ENCODE measurements at regions not wholly inside any gene's neighbourhood (a gene's known extent, or its start where the extent isn't known, plus 50 kb on each side); places are given as distances from the start of the nearest gene placed in this dataset.

DNA sequence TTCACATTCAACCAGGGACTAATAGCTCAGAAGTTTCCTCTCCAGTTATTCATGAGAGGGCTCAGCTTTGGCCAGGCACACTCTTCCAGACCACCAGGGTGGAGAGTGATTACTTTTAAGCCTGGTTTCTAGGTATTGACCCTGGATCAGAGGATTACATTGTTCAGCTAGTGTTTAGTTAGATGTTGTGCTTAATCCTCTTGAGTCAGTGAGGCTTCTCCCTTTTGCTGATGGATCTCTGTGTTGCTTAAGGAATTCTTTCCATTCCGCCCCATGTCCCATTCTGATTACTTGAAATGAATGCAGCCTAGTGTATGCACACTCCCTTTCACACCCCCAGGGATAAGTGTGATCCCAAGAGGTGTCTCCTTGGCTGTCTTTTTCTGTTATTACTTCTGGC is 271.7 kb upstream of the ANO5 start:
- H3K27ac ChIP-seq: no peak overlapping the region
- 95% methylated on average over 1 of the region's 1 CpG for whole genome bisulfite sequencing
- no peak overlapping the region for H3K4me3 ChIP-seq
- H3K36me3 ChIP-seq: no peaks in the 10 kb centered on the region
- intact Hi-C loops (cut with DNase I): no loop called here
- no peak for DNase-seq (ENCODE audit: low spot score)
- H3K4me1 ChIP-seq (replicated peaks): no peaks in the 10 kb centered on the region
- no peaks in the 10 kb centered on the region for H3K9me3 ChIP-seq
- no peaks in the 10 kb centered on the region for H3K27me3 ChIP-seq (replicated peaks; ENCODE audit: insufficient read depth)
- TF ChIP-seq POLR2AphosphoS5 (IDR thresholded peaks at IDR 0.05) (no peak), POLR2A (IDR thresholded peaks at IDR 0.05) (no peak)
- TF ChIP-seq, protein P1, sequence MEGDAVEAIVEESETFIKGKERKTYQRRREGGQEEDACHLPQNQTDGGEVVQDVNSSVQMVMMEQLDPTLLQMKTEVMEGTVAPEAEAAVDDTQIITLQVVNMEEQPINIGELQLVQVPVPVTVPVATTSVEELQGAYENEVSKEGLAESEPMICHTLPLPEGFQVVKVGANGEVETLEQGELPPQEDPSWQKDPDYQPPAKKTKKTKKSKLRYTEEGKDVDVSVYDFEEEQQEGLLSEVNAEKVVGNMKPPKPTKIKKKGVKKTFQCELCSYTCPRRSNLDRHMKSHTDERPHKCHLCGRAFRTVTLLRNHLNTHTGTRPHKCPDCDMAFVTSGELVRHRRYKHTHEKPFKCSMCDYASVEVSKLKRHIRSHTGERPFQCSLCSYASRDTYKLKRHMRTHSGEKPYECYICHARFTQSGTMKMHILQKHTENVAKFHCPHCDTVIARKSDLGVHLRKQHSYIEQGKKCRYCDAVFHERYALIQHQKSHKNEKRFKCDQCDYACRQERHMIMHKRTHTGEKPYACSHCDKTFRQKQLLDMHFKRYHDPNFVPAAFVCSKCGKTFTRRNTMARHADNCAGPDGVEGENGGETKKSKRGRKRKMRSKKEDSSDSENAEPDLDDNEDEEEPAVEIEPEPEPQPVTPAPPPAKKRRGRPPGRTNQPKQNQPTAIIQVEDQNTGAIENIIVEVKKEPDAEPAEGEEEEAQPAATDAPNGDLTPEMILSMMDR (IDR thresholded peaks at IDR 0.05): no peak

- Histone ChIP-seq H3K4me1 (replicated peaks) (no peaks in the 10 kb centered on the region), H3K36me3 (no peaks in the 10 kb centered on the region), H3K4me3 (no peak overlapping the region), H3K27ac (no peak overlapping the region), H3K9me3 (no peaks in the 10 kb centered on the region), H3K27me3 (replicated peaks; ENCODE audit: insufficient read depth) (no peaks in the 10 kb centered on the region)
- WGBS: 96% methylated on average over 1 of the region's 1 CpG
- TF ChIP-seq, protein P1 (IDR thresholded peaks at IDR 0.05): no peak
- TF ChIP-seq POLR2A (IDR thresholded peaks at IDR 0.05): no peak
- TF ChIP-seq POLR2AphosphoS5 (IDR thresholded peaks at IDR 0.05): no peak
- no peak for DNase-seq (ENCODE audit: low spot score)
- intact Hi-C loops (cut with DNase I): no loop called here
Observed at GRCh38 chr11:21924262-21924661, 268.6 kb upstream of the ANO5 start.

DNA sequence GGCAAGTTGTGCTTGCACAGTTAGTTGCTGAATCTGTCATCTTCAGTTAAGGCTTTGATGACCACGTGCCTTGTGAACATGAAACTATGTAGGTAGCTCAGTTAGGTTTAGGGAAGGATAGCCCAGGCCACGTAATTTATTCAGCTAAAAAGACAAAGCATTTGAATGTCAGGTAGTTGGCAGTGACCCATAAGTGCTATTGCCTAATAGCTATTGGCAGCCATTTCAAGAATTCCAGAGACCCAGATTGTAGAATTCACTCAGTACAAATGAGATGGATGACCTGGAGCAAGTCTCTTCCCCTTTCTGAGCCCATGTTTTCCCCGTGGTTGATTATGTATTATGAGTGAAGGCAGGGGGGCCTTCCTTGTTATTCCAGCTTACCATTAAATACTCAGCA is 265.3 kb upstream of the ANO5 start:
- no peak for TF ChIP-seq POLR2A (IDR thresholded peaks at IDR 0.05)
- TF ChIP-seq, protein P1 (IDR thresholded peaks at IDR 0.05): no peak
- no peak for TF ChIP-seq POLR2AphosphoS5 (IDR thresholded peaks at IDR 0.05)
- 41% methylated on average over 3 of the region's 3 CpGs for WGBS
- DNase-seq (ENCODE audit: low spot score): no peak

DNA sequence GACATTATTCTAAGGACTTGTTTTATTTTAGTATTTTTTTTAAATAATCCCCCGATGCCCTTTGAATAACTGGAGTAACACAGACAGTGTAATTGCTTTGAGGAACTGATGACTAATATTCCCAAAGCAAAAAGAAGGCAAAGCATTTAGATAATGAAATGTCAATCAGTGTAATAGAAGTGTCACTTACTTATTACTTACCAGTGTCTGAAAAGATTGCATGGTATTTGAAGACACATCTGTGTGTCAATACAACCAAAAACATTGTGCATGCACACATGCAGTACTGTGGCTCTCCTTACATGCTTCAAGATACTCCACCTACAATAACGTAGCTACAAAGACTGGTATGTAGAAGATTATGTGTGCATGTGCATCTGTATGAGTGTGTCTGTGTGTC is 264.0 kb upstream of the ANO5 start:
- Histone ChIP-seq H3K4me1 (replicated peaks) (no peaks in the 10 kb centered on the region), H3K9me3 (no peaks in the 10 kb centered on the region), H3K27ac (no peak overlapping the region), H3K27me3 (replicated peaks; ENCODE audit: insufficient read depth) (no peaks in the 10 kb centered on the region), H3K4me3 (no peak overlapping the region), H3K36me3 (no peaks in the 10 kb centered on the region)
- no peak for DNase-seq (ENCODE audit: low spot score)
- 80% methylated on average over 2 of the region's 2 CpGs for WGBS
- TF ChIP-seq POLR2AphosphoS5 (IDR thresholded peaks at IDR 0.05) (no peak), POLR2A (IDR thresholded peaks at IDR 0.05) (no peak)
- TF ChIP-seq, protein P1 (IDR thresholded peaks at IDR 0.05): no peak
- intact Hi-C loops (cut with DNase I): no loop called here

More for the DNA sequence above, 265.3 kb upstream of the ANO5 start:
- no peaks in the 10 kb centered on the region for H3K4me1 ChIP-seq (replicated peaks)
- no peak overlapping the region for H3K27ac ChIP-seq
- H3K36me3 ChIP-seq: no peaks in the 10 kb centered on the region
- no peaks in the 10 kb centered on the region for H3K27me3 ChIP-seq (replicated peaks; ENCODE audit: insufficient read depth)
- intact Hi-C loops (cut with DNase I): no loop called here
- no peaks in the 10 kb centered on the region for H3K9me3 ChIP-seq
- no peak overlapping the region for H3K4me3 ChIP-seq

GRCh38 chr11:21930408-21930807 is 262.5 kb upstream of the ANO5 start:
- H3K27ac ChIP-seq: no peak overlapping the region
- H3K27me3 ChIP-seq (replicated peaks; ENCODE audit: insufficient read depth): no peaks in the 10 kb centered on the region
- DNase-seq (ENCODE audit: low spot score): no peak
- TF ChIP-seq, protein P1 (IDR thresholded peaks at IDR 0.05): no peak
- TF ChIP-seq POLR2A (IDR thresholded peaks at IDR 0.05) (no peak), POLR2AphosphoS5 (IDR thresholded peaks at IDR 0.05) (no peak)
- no peaks in the 10 kb centered on the region for H3K9me3 ChIP-seq
- no peak overlapping the region for H3K4me3 ChIP-seq
- WGBS: 81% methylated on average over 2 of the region's 2 CpGs
- intact Hi-C loops (cut with DNase I): no loop called here
- no peaks in the 10 kb centered on the region for H3K4me1 ChIP-seq (replicated peaks)
- H3K36me3 ChIP-seq: no peaks in the 10 kb centered on the region
